GM12878 (cell line): ENCODE measurements at regions not wholly inside any gene's neighbourhood (a gene's known extent, or its start where the extent isn't known, plus 50 kb on each side); places are given as distances from the start of the nearest gene placed in this dataset.

ENCODE experiments used
- ATAC-seq: fragments of 200-7000 bp; cut with Tn5 transposase; 3 replicates; pipeline ENCODE4 v1.9.1; 2020; ENCODE audit warnings: mild to moderate bottlenecking, moderate library complexity
- BruUV-seq: library from RNA; stranded (reverse); fragments of 400-500 nt; replicated peaks from 2 replicates; lab custom pipeline; 2021; lab: Mats Ljungman, UMichigan
- CTCF ChIA-PET: fragments of 300-600 bp; sonication (Branson Sonifier 250); formaldehyde crosslinking; extraction: SDS; loops from one replicate; lab custom pipeline; 2021; ENCODE audit warnings: inconsistent platforms; lab: Yijun Ruan, JAX
- POLR2A ChIA-PET: fragments of 350-600 bp; formaldehyde crosslinking; extraction: SDS; loops from one replicate; lab custom pipeline; 2021; ENCODE audit warnings: inconsistent platforms; lab: Charles Lee
- RAD21 ChIA-PET: fragments of 300-600 bp; sonication (Branson Sonifier 250); formaldehyde crosslinking; loops from one replicate; lab custom pipeline; 2023; ENCODE audit warnings: antibody characterized with exemption; ENCODE audit not compliant: unreplicated experiment; lab: Charles Lee
- SMC1A ChIA-PET: fragments of 300-600 bp; sonication (Branson Sonifier 250); formaldehyde crosslinking; loops from one replicate; lab custom pipeline; 2023; ENCODE audit not compliant: unreplicated experiment, uncharacterized antibody; lab: Charles Lee
- DNase-seq: peaks from one replicate; pipeline ENCODE4 v3.0.0-alpha.2; 2011; ENCODE audit warnings: low read depth, low spot score
- FAIRE-seq: peaks from 3 replicates; lab custom pipeline; 2011; peaks lifted over from hg19 to GRCh38; lab: Jason Lieb, UNC
- H2AFZ ChIP-seq: 2 replicates; pipeline ENCODE4 v1.6.0; 2011; ENCODE audit warnings: low read depth, low read length, control low read depth; ENCODE audit not compliant: control insufficient read depth
- H3K27ac ChIP-seq: 2 replicates; pipeline ENCODE4 v1.5.1; 2011; ENCODE audit warnings: control low read depth; ENCODE audit not compliant: control insufficient read depth, insufficient read depth
- H3K27me3 ChIP-seq, 2 experiments: replicated peaks in 1 of 2; 2 replicates each; pipeline versions ENCODE4 v1.6.0 to v1.6.1; 2011; ENCODE audit warnings: low read length in 1 of 2; ENCODE audit not compliant: control insufficient read depth in 2 of 2, insufficient read depth in 2 of 2
- H3K36me3 ChIP-seq, 2 experiments: 2 replicates each; pipeline ENCODE4 v1.5.1; 2011; ENCODE audit warnings: low read length in 1 of 2; ENCODE audit not compliant: control insufficient read depth in 2 of 2, insufficient read depth in 2 of 2
- H3K4me1 ChIP-seq: 2 replicates; pipeline ENCODE4 v1.6.1; 2011; ENCODE audit warnings: mild to moderate bottlenecking, low read length, moderate library complexity, mixed read lengths; ENCODE audit not compliant: control insufficient read depth, insufficient read depth
- H3K4me2 ChIP-seq: 2 replicates; pipeline ENCODE4 v1.6.0; 2011; ENCODE audit warnings: control low read depth; ENCODE audit not compliant: control insufficient read depth, insufficient read depth
- H3K4me3 ChIP-seq: fragments of 200-600 bp; sonication (generic); 2 replicates; pipeline ENCODE4 v1.5.1; 2016
- H3K79me2 ChIP-seq: 2 replicates; pipeline ENCODE4 v1.6.0; 2011; ENCODE audit warnings: low read length; ENCODE audit not compliant: control insufficient read depth, insufficient read depth
- H3K9ac ChIP-seq: 2 replicates; pipeline ENCODE4 v1.8.0; 2011; ENCODE audit warnings: low read length, control low read depth, mixed read lengths; ENCODE audit not compliant: control insufficient read depth, insufficient read depth
- H3K9me3 ChIP-seq: replicated peaks from 3 replicates; pipeline ENCODE4 v1.5.1; 2011; ENCODE audit warnings: mild to moderate bottlenecking, low read length; ENCODE audit not compliant: control insufficient read depth, insufficient read depth
- H4K20me1 ChIP-seq: 2 replicates; pipeline ENCODE4 v1.6.0; 2011; ENCODE audit not compliant: control insufficient read depth, insufficient read depth
- GATAD2B ChIP-seq: fragments of 450-650 bp; conservative IDR thresholded peaks from 2 replicates; pipeline ENCODE4 v1.6.1; 2017; ENCODE audit warnings: low read depth, mild to moderate bottlenecking, moderate library complexity
- JUNB ChIP-seq: IDR thresholded peaks from 2 replicates; pipeline ENCODE4 v1.6.1; 2016; ENCODE audit warnings: antibody characterized with exemption, mild to moderate bottlenecking
- SPI1 ChIP-seq: IDR thresholded peaks from 2 replicates; pipeline ENCODE4 v1.6.1; 2011; ENCODE audit warnings: low read depth, mild to moderate bottlenecking, low read length, moderate library complexity, borderline replicate concordance; ENCODE audit not compliant: insufficient read depth
- SUPT20H ChIP-seq: IDR thresholded peaks from 2 replicates; pipeline ENCODE4 v1.6.1; 2011; ENCODE audit warnings: low read depth, mild to moderate bottlenecking, low read length, moderate library complexity, borderline replicate concordance; ENCODE audit not compliant: control insufficient read depth
- TARDBP ChIP-seq: IDR thresholded peaks from 2 replicates; pipeline ENCODE4 v1.6.1; 2016; ENCODE audit warnings: borderline replicate concordance
- WGBS: methylation state at CpG from one replicate; pipeline ENCODE4 v1.1.6; 2016; ENCODE audit warnings: low lambda C conversion rate; ENCODE audit not compliant: insufficient replicate concordance, insufficient coverage; ENCODE audit errors: missing lambda C conversion rate; 5-methylcytosine and 5-hydroxymethylcytosine counted together
- in situ Hi-C: fragments of 300-500 bp; cut with MboI; formaldehyde crosslinking; loops from 9 replicates; pipeline ENCODE4 v1.14.3; 2018; ENCODE audit warnings: mixed read lengths
- intact Hi-C: fragments of 100-400 bp; cut with micrococcal nuclease; formaldehyde crosslinking; loops from one replicate; pipeline ENCODE4 v1.14.2; 2022; ENCODE audit not compliant: unreplicated experiment
- TF ChIP-seq, protein P1 (sequence below): fragments of 450-650 bp; IDR thresholded peaks from 2 replicates; pipeline ENCODE4 v1.6.1; 2017; ENCODE audit warnings: low read depth, mild to moderate bottlenecking, moderate library complexity
- TF ChIP-seq, protein P2 (sequence below): IDR thresholded peaks from 2 replicates; pipeline ENCODE4 v1.6.1; 2012; ENCODE audit warnings: low read depth, low read length, improper control_type of control experiment

DNA sequence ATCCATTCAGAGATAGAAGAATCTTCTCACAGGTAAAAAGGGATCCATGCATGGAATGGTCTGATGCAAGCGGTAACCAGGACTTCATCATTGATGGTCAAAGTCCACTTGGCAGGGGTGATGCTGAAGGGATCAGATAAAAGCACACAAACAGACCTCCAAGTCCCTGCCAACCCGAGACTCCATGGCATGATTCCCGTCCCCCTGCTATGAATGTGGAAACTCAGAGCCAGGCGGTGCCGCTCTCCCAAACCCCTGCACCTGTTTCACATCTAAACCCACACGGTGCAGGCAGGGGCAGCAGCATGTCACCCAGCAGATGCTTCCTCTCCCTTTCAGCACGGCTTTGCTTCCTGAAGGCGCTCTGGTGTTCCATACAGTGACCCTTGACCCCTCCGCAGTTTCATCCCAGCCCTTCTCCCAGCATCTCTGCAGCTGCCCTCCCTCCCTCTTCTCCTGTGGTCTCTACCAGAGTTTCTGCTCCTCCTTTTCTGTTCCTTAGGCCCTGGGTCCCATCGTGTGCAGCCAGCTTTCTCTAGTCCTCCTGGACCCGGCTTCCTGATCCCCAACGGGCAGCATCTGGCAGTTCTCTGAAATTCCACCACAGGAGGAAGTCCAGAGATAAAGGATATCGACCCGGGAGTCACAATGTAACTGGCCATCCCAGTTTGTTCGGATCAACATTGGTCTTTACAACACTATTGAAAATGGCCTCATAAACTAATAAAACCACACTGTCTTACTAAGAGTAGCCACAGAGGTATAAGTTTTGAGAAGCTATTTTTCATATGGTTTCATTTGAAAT lies 235.0 kb downstream of the TTLL2 start:
- Histone ChIP-seq H2AFZ (no peak overlapping the region), H3K9ac (no peak overlapping the region), H3K79me2 (no peaks in the 10 kb centered on the region), H3K36me3 (no peaks in the 10 kb centered on the region), H3K4me1 (no peaks in the 10 kb centered on the region), H3K4me3 (no peak overlapping the region), H3K4me2 (no peak overlapping the region), H3K27ac (no peak overlapping the region), H3K27me3 (no peaks in the 10 kb centered on the region), H3K9me3 (no peaks in the 10 kb centered on the region), H4K20me1 (no peaks in the 10 kb centered on the region)
- intact Hi-C loops, result no loop called here
- in situ Hi-C loops, result no loop called here
- SMC1A ChIA-PET, result no interaction called here
- FAIRE-seq (no peak), ATAC-seq (no peak), DNase-seq (no peak)
- no TSS peak for BruUV-seq
- POLR2A ChIA-PET, result no interaction called here
- CTCF ChIA-PET, result no interaction called here
- TF ChIP-seq, protein P1, sequence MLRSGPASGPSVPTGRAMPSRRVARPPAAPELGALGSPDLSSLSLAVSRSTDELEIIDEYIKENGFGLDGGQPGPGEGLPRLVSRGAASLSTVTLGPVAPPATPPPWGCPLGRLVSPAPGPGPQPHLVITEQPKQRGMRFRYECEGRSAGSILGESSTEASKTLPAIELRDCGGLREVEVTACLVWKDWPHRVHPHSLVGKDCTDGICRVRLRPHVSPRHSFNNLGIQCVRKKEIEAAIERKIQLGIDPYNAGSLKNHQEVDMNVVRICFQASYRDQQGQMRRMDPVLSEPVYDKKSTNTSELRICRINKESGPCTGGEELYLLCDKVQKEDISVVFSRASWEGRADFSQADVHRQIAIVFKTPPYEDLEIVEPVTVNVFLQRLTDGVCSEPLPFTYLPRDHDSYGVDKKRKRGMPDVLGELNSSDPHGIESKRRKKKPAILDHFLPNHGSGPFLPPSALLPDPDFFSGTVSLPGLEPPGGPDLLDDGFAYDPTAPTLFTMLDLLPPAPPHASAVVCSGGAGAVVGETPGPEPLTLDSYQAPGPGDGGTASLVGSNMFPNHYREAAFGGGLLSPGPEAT, result no peak
- TF ChIP-seq GATAD2B, result no peak
- TF ChIP-seq TARDBP, result no peak
- TF ChIP-seq, protein P2, sequence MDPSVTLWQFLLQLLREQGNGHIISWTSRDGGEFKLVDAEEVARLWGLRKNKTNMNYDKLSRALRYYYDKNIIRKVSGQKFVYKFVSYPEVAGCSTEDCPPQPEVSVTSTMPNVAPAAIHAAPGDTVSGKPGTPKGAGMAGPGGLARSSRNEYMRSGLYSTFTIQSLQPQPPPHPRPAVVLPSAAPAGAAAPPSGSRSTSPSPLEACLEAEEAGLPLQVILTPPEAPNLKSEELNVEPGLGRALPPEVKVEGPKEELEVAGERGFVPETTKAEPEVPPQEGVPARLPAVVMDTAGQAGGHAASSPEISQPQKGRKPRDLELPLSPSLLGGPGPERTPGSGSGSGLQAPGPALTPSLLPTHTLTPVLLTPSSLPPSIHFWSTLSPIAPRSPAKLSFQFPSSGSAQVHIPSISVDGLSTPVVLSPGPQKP, result no peak
- no peak for TF ChIP-seq SUPT20H
- no peak for TF ChIP-seq SPI1
- no peak for TF ChIP-seq JUNB
- RAD21 ChIA-PET, result no interaction called here
- WGBS, result 44% methylated on average over 15 of the region's 15 CpGs
